Muscle layer of duodenum (tissue), 2 donors: ENCODE measurements at regions not wholly inside any gene's neighbourhood (a gene's known extent, or its start where the extent isn't known, plus 50 kb on each side); places are given as distances from the start of the nearest gene placed in this dataset.

ENCODE experiments used
- H3K27ac ChIP-seq: one replicate; pipeline ENCODE4 v1.7.0; 2013; ENCODE audit warnings: mild to moderate bottlenecking, low read length
- H3K27me3 ChIP-seq: one replicate; pipeline ENCODE4 v1.7.0; 2013; ENCODE audit warnings: low read depth, mild to moderate bottlenecking, control low read depth, low read length
- H3K36me3 ChIP-seq, 2 donors: one replicate each; pipeline ENCODE4 v1.7.0; 2013; ENCODE audit warnings: low read length in 2 of 2, control low read depth in 1 of 2, mild to moderate bottlenecking in 1 of 2; ENCODE audit not compliant: insufficient read depth in 2 of 2, control insufficient read depth in 1 of 2
- H3K4me1 ChIP-seq, 2 donors: one replicate each; pipeline ENCODE4 v1.7.0; 2013; ENCODE audit warnings: low read length in 2 of 2, mild to moderate bottlenecking in 2 of 2, control low read depth in 1 of 2, moderate library complexity in 1 of 2; ENCODE audit not compliant: insufficient read depth in 2 of 2, control insufficient read depth in 1 of 2
- H3K4me3 ChIP-seq, 2 donors: one replicate each; pipeline ENCODE4 v1.7.0; 2013; ENCODE audit warnings: low read length in 2 of 2, low read depth in 1 of 2, mild to moderate bottlenecking in 1 of 2
- H3K9me3 ChIP-seq, 2 donors: one replicate each; pipeline ENCODE4 v1.7.0; 2013; ENCODE audit warnings: low read length in 2 of 2, control low read depth in 1 of 2, mild to moderate bottlenecking in 1 of 2; ENCODE audit not compliant: control insufficient read depth in 1 of 2
- donor health status: healthy.

DNA sequence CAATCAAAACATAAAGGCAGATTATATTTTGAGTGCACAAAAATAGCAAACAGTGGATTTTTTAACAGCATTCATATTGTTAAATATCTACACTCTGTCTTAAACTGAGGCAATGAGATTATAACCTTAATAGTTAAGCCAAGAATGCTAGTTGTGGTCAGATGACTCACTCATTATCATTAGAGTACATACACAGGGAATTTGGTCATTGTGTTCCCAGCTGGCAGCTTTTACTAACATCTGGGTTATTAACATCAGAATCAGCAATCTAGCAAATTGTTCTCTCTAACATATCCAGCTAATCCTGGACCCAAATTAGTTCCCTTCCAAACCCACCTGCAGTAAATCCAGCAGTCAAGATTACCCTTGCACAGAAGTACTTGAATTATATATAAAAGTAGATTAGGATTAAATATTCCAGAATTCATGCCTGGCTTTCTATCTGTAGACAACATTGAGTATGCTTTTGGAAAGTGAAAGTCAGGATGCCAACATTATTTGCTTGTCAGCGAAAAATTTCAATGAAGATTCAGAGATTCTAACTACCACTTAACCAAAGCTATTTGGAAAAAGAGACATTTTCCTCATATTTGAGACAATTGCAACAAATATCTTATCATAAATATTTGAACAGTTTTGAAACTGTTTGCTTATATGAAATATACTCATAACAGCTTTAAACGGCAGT, 1035.6 kb upstream of the PHF14 start:
- H3K4me1 ChIP-seq = no peaks in the 10 kb centered on the region
- no peak overlapping the region for H3K4me3 ChIP-seq
- H3K27me3 ChIP-seq = no peaks in the 10 kb centered on the region
- H3K36me3 ChIP-seq = no peaks in the 10 kb centered on the region
- no peaks in the 10 kb centered on the region for H3K9me3 ChIP-seq
- H3K27ac ChIP-seq = no peak overlapping the region

- Histone ChIP-seq H3K36me3 (no peaks in the 10 kb centered on the region), H3K4me3 (no peak overlapping the region), H3K27me3 (no peaks in the 10 kb centered on the region), H3K9me3 (no peaks in the 10 kb centered on the region), H3K4me1 (no peaks in the 10 kb centered on the region), H3K27ac (no peak overlapping the region)
Observed at GRCh38 chr7:9939176-9939575, 1034.5 kb upstream of the PHF14 start.

DNA sequence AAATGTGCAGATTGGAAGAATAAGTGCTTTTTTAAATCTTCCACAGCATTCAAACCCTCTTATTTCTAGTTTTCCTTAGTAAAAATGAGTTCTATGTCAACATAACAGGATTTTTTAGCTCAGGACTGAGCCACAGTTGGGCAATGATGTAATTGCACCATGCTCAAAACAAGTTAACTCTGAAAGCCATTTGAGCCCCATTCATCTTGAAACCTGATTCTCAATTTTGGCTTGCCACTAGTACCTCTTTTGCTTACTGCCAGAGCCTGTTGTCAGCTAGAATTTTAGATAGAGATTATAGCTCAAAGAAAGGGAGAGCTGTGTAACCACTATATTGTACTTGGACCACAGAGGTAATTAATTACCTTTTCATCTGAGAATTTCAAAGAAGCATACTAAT, 1028.5 kb upstream of the PHF14 start:
- Histone ChIP-seq H3K4me3 (no peak overlapping the region), H3K36me3 (no peaks in the 10 kb centered on the region), H3K27ac (no peak overlapping the region), H3K4me1 (no peaks in the 10 kb centered on the region), H3K9me3 (no peaks in the 10 kb centered on the region), H3K27me3 (no peaks in the 10 kb centered on the region)

DNA sequence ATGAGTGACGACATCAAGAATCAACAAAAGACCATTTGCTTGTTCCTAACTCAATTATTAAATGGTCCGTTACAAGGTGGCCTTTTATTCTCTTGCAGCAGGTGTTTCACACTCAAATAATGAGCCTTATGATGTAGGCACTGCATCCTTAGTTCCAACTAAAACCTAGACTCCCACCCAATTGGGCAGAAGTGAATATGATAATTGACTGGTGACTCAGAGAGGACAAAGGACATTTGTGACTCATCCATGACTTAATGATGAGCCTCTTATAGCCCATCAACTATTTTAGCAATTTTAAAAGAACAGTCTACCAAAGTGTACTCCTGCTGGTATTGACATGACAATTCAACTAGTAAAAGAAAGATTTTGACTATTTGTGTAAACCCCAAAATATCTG, 1027.8 kb upstream of the PHF14 start:
- Histone ChIP-seq H3K36me3 (no peaks in the 10 kb centered on the region), H3K9me3 (no peaks in the 10 kb centered on the region), H3K27ac (no peak overlapping the region), H3K4me1 (no peaks in the 10 kb centered on the region), H3K27me3 (no peaks in the 10 kb centered on the region), H3K4me3 (no peak overlapping the region)

DNA sequence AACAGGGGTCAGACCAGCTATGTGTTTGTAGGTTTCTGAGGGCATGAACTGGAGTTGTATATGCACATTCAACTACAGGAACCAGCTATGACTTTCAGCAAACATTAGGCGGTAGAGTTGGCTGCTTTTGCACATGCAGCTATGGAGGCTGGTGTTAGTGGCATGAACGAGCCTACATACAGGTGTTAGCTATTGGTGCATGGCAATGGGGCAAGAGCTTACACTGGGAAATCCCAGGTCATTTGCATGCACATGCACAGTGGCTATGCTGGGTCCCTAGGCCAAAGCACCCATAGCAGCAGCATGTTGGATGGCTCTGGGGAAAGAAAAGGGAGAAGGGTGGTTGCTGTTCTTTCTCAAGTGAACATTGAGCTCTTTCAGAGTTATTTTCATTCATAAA, 1018.5 kb upstream of the PHF14 start:
- Histone ChIP-seq H3K27ac (no peak overlapping the region), H3K4me3 (no peak overlapping the region), H3K9me3 (peaks cover 0 to 4% of the 10 kb centered on the region in 2 donors), H3K4me1 (no peaks in the 10 kb centered on the region), H3K27me3 (no peaks in the 10 kb centered on the region), H3K36me3 (no peaks in the 10 kb centered on the region)

DNA sequence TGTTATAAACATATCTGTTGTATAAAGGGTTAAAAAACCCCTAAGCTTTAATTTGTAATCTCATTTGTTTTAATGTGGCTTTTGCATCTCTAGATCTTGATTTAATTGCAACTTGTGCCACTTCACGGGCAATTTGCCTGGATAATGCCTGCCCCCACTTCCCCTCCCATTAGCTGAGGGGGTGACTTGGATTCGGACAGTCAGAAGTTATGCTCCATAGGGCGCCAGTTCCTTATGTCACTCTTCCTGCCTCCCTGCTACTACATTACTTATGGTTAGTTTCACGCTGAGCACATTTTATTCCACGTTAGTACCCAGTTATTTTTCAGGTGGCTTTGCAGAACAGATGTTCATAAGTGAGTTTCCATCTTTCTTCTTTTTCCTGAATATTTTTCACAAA, 1015.2 kb upstream of the PHF14 start:
- Histone ChIP-seq H3K9me3 (peaks cover 0 to under 1% of the 10 kb centered on the region in 2 donors), H3K4me3 (no peak overlapping the region), H3K27me3 (no peaks in the 10 kb centered on the region), H3K4me1 (no peaks in the 10 kb centered on the region), H3K36me3 (no peaks in the 10 kb centered on the region), H3K27ac (no peak overlapping the region)

DNA sequence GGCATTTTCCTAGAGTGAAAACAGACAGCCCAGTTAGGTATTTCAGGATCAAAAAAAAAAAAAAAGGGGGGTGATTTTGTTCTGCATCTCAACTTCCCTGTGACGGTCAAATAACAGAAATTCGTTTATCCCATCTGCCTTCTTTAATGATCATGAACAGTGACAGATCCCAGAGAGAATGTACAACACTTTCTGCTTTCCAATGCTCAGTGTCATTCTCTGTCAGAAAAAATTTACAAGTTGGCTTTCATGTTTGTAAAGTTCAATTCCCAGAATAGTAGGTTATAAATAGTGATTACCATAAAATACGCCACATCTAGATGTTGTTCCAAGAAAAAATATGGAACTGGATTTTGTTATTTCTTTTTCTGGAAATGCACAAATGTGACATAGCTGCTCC, 1013.2 kb upstream of the PHF14 start:
- H3K9me3 ChIP-seq = no peaks in the 10 kb centered on the region
- H3K4me1 ChIP-seq = no peaks in the 10 kb centered on the region
- H3K4me3 ChIP-seq = no peak overlapping the region
- H3K36me3 ChIP-seq = no peaks in the 10 kb centered on the region
- no peak overlapping the region for H3K27ac ChIP-seq
- no peaks in the 10 kb centered on the region for H3K27me3 ChIP-seq

DNA sequence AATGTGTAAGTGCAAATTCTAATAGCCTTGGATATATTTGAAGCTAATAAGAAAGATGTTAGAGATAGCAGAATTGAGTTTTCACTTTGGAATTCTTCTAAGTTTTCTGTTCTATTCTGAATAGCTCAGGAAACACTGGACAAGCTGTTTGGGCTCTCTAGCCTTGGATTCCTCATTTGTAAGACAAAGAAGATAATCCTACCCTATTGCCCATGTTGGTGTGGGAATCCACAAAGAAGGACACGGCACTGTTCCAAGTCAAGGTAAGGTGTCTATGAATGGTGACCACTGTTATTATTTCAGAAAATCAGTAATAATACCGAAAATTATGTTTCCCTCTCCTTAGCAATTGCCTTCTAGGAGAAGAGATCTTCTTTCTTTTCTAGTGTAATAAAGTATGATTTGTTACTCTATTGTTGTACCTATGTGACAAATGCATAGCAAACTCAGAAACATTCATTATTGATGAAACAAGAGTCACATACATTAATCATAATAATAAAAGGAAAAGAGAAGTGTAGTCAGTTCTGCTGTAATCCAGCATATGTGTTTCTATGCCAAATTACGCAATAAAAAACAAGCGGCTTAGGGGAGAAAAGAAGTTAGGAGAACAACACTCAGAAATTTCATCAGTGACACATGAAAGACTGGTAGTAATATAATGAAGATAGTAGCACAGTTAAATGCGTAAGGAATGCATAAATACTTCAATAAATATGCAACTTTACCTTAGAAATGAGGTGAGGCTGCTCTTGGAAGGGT, 1012.3 kb upstream of the PHF14 start:
- no peaks in the 10 kb centered on the region for H3K27me3 ChIP-seq
- no peak overlapping the region for H3K27ac ChIP-seq
- no peaks in the 10 kb centered on the region for H3K4me1 ChIP-seq
- no peaks in the 10 kb centered on the region for H3K36me3 ChIP-seq
- no peaks in the 10 kb centered on the region for H3K9me3 ChIP-seq
- H3K4me3 ChIP-seq = no peak overlapping the region

- H3K4me3 ChIP-seq = no peak overlapping the region
- H3K4me1 ChIP-seq = no peaks in the 10 kb centered on the region
- no peaks in the 10 kb centered on the region for H3K36me3 ChIP-seq
- no peak overlapping the region for H3K27ac ChIP-seq
- H3K9me3 ChIP-seq = no peaks in the 10 kb centered on the region
- H3K27me3 ChIP-seq = no peaks in the 10 kb centered on the region
Observed at GRCh38 chr7:9962742-9963141, 1010.9 kb upstream of the PHF14 start.

GRCh38 chr7:9978106-9979064, 995.3 kb upstream of the PHF14 start:
- Histone ChIP-seq H3K27me3 (no peaks in the 10 kb centered on the region), H3K36me3 (no peaks in the 10 kb centered on the region), H3K9me3 (peaks cover 0 to 4% of the 10 kb centered on the region in 2 donors), H3K4me3 (no peak overlapping the region), H3K4me1 (peaks cover 0 to under 1% of the 10 kb centered on the region in 2 donors), H3K27ac (no peak overlapping the region)

DNA sequence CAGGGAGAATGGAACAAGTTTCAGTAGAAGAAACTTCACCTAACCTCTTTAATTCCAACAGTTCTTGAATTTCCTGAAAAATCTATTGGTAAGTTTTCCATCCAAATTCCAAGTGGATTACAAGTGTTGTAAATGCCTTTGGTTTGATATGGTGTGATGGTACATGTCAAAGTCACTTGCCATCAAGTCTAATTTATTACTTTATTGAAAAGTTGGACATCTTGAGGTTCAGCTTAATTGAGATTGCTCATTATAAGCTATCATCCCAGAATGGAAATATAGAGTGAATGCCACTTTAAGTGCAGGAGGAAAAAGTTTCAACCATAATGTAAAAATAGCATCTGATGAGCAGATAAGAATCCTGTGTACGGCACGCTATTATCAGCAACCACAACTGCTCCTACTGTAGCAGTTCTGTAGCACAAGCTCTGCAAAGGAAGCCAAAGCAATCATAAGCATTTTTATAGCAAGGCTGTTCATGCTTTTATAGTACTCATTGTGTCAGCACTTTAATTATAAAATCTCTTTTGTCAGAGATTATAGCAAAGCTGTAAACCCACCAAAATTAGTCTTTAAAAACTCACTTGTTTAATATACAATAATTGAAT, 991.8 kb upstream of the PHF14 start:
- Histone ChIP-seq H3K27me3 (no peaks in the 10 kb centered on the region), H3K27ac (no peak overlapping the region), H3K36me3 (no peaks in the 10 kb centered on the region), H3K9me3 (peaks cover 0 to 4% of the 10 kb centered on the region in 2 donors), H3K4me3 (no peak overlapping the region), H3K4me1 (no peaks in the 10 kb centered on the region)
